GM19043 (cell line): ENCODE measurements at regions not wholly inside any gene's neighbourhood (a gene's known extent, or its start where the extent isn't known, plus 50 kb on each side); places are given as distances from the start of the nearest gene placed in this dataset.

ENCODE experiments used
- ATAC-seq: cut with Tn5 transposase; IDR thresholded peaks from one replicate; pipeline ENCODE4 v1.9.1; 2021; ENCODE audit warnings: low read depth; ENCODE audit not compliant: unreplicated experiment

DNA sequence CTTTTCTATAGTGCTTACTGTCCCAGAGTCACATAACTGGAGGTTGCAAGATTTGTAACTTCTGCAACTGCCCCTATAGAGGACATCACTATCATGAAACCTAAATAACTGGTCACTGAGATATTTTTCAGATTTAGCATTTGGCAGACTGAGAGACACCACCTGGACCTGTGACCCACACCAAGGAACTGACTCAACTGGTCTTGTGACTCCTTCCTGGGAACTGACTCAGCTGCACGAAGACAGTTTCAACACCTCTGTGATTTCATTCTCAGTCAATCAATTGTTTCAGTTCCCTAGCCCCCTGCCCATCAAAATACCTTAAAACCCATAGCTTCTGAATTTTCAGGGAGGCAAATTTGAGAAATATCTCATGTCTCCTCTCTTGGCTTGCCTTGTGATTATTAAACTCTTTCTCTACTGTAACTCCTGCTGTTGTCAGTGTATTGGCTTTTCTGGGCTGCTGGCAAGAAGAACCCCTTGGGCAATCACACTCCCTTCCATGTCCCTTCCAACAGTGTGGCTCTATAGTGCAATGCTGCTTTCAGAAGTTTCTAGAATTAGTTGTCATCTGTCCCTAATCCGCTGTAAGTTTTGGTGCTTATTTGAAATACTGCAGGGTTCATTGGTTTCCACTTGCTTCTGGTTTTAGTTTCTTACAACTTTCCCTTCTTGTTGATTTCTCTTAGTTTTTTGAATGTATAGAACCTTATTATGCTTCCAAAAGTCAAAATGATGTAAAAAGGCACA, 127.8 kb upstream of the ADCY1 start:
- peak; percentile 76 for ATAC-seq

DNA sequence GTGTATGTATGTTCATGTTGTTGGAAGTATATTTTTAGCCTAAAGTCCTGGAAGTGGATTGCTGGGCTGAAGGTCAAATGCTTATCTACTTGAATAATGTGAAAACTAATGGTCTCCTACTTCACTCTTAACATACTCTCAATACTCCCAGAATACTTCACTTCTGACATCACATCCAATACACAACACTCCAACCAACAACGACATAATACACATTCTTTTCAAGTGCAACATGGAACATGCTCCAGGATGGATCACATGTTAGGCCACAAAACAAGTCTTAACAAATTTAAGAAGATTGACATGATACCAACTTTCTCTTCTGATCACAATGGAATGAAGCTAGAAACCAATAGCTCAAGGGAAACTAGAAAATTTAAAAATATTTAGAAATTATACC, 126.9 kb upstream of the ADCY1 start:
- no peak for ATAC-seq

GRCh38 chr7:45450571-45451204, 123.5 kb upstream of the ADCY1 start:
- ATAC-seq, result no peak

DNA sequence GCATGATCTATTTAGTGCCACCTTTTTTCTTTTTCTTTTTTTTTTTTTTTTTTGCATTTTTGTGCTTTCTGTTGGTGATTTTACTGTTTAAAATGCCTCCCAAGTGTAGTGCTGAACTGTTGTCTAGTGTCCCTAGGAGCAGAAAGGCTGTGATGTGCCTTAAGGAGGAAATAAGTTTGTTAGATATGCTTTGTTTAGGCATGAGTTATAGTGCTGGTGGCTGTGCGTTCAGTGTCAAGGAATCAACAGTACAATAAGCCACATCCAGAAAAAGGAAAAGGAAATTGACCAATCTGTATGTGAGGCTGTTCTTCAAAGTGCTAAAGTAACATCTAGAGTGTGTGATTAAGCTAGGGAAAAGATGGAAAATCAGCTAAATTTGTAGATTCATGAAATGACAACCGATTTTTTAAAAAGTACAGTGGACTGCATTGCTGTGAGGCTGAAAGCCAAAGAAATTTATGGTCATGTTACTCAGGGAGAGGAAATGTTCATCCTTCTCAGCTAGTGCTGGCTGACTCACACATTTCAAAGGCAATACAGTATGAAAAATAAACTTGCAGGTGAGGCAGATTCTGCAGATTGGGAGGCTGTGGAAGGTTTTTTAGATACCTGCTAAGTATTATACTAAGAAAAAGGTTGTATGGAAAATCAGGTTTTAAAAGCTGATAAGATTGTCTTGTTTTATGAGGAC, 122.7 kb upstream of the ADCY1 start:
- no peak for ATAC-seq

DNA sequence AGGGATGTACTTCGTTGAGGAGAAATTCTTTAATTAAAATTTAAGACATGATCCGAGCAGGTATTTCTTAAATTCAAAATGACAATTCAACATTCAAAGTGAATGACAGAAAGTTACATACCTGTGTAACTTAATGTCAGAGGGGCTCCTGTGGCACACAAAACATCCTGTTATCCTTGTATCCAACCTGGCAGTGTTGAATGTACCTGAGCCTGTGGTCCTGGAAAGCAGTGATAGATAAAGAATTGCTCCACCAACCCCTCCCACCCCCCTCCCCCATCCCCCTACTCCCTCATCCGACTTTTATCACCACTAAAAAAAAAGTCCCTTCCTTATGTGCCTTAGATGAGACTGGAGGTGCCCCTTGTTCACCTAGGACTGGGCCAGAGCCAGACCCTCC, 119.4 kb upstream of the ADCY1 start:
- no peak for ATAC-seq

- ATAC-seq, result no peak
Observed at GRCh38 chr7:45455662-45456061, 118.5 kb upstream of the ADCY1 start.

- no peak for ATAC-seq
Observed at GRCh38 chr7:45456105-45456504, 118.1 kb upstream of the ADCY1 start.

GRCh38 chr7:45456747-45457524, 117.2 kb upstream of the ADCY1 start:
- no peak for ATAC-seq

GRCh38 chr7:45457591-45457990, 116.6 kb upstream of the ADCY1 start:
- ATAC-seq, result no peak

DNA sequence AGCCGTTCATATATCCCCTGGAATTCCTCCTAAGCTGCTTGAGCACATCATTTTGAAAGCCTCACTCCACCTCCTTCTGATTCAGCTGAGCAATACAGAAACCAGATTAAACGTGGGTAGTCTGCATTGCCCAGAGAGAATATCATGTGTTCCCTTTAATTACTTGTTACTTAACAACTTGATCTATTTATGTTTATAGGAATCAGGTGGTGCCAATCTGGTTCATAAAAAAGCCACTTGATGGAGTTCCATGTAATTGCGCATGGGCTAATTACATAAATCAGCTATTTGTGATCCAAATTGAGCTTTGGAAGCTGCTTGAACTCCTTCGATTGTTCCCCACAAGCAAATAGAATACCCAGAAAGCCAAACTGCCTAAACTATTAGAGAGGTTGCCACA, 114.7 kb upstream of the ADCY1 start:
- ATAC-seq, result no peak

DNA sequence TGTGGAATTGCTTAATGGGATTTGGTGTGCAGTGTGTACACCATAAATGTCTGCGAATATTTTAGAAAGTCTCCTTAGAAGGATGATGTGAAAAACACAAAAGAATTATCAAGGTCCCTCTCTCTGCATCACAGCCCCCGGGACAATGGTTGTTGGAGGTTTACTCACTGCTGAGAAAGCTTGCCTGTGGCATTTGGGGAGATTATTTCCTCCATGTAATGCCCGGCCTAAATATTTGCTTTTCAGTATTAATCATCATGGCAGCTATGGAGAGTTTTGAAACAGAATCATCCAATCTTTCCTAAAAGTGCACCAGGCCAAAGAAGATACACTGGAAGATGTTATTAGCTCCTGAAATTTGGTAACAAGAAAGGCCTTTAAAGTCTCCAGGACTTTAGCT, 113.8 kb upstream of the ADCY1 start:
- no peak for ATAC-seq

DNA sequence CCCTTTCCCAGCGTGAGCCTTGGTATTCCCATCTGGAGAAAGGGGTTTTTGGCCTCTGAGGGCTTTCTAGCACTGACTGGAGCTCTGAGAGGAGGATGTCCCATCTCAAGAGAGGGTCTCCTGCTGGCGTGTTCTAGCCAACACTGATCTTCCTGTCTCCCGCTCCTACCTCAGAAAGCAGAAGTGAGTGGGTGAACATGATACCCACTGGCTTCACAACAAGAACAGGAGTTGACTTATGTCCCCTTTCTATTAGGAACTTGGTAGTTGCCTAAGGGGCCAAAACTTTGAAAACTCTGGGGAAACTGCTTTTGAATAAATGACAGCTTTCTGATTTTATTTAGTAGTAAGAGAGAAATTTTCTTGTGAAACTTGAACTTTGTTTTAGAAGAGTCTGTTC, 113.1 kb upstream of the ADCY1 start:
- no peak for ATAC-seq

DNA sequence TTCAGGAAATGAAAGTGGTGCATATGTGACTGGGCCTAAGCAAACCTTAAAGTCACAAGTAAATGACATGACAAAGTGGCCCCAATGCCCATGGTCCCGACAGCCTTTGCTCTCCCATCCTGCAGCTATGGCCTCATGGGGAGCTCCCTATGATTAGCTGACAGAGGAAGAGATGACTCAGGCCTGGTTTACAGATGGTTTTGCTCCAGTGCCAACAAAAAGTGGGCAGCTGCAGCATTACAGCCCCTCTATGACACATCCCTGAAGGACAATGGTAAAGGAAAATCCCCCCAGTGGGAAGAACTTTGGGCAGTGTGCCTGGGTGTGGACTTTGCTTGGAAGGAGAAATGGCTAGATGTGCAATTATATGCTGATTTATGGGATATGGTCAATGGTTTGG, 105.1 kb upstream of the ADCY1 start:
- no peak for ATAC-seq

DNA sequence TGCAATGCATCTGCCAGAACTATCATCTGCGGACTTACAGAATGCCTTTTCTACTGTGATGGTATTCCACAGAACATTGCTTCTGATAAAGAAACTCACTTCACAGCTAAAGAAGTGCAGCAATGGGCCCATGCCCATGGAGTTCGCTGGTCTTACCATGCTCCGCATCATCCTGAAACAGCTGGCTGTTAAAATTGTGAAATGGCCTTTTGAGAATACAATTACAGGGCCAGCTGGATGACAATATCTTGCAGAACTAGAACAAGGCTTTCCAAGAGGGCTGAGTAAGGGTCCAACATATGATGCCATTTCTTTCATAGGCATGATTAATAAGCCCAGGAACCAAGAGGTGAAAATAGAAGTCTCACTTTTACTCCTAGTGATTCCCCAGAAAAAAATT, 104.1 kb upstream of the ADCY1 start:
- ATAC-seq, result no peak

DNA sequence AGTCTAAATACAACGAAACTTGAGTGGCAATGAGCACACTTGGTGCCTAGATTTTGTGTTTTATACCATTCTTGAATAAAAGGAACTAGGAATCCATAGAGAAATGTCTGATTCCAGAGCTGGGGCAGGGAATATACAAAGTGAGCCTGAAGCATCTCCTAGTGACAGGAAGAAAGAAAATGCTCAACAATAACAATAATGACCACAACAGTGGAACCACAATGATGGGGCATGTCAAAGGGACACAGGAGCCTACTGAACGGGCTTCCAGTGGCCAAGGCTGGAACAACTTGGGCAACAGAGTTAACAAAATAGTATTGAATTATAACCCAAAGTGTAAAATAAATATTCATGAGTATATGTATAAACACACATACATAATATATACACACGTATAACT, 94.4 kb upstream of the ADCY1 start:
- ATAC-seq, result no peak

GRCh38 chr7:45482451-45482850, 91.7 kb upstream of the ADCY1 start:
- no peak for ATAC-seq

DNA sequence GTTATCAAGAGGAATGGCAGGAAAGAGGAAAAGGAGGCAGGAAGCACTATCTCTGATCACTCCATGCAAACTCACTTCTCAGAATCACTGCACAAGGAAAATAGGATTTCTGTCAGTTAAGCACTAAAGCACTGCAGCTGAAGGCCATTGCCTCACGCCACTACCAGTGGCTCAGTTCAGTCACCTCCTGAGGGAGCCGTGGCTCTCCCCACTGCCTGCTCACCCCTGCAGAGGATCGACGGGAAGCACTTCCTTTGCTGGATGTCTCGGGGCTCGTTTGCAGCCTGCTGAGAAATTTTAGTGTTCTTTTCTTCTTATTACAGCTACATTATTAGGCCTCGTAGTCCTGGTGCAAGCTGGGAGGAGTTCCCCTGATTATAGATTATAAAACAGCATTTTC, 90.1 kb upstream of the ADCY1 start:
- no peak for ATAC-seq

GRCh38 chr7:45486575-45486974, 87.6 kb upstream of the ADCY1 start:
- no peak for ATAC-seq

DNA sequence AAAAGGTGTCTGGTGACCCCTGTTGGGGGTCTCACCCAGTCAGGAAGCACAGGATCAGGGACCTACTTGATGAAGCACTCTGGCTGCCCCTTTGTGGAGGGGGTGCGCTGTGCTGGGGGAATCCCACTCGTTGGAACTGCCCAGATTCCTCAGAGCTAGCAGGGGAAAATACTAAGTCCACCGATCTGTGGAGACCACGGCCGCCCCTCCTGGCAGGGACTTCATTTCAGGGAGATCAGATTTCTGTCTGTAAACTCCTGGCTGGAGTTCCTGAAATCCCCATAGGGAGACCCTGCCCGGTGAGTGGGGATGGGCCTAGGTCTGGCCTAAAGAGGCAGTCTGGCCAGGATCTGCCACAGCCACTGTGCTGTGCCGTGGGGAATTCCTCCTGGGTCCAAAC, 79.3 kb upstream of the ADCY1 start:
- ATAC-seq, result no peak

- ATAC-seq, result no peak
Observed at GRCh38 chr7:45495618-45496017, 78.5 kb upstream of the ADCY1 start.

DNA sequence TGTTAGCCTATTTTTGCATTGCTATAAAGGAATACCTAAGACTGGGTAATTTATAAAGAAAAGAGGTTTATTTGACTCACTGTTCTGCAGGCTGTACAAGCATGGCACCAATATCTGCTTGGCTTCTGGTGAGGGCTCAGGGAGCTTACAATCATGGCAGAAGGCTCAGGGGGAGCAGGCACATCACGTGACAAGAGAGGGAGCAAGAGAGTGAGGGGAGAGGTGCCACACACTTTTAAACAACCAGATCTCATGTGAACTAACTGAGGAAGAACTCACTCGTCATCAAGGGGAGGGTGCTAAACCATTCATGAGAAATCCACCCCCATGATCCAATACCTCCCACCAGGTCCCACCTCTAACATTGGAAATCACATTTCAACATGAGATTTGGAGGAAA, 73.9 kb upstream of the ADCY1 start:
- no peak for ATAC-seq
